BE2C (cell line): ENCODE measurements at regions not wholly inside any gene's neighbourhood (a gene's known extent, or its start where the extent isn't known, plus 50 kb on each side); places are given as distances from the start of the nearest gene placed in this dataset.
"Not testable (repeated sequence)": the region's sequence is repeated elsewhere in the genome, so short reads cannot be mapped to it uniquely, and the experiment has no call there.

Experiments
- DNase-seq: peaks from one replicate; pipeline ENCODE4 v3.0.0-alpha.2; 2020
- H3K27me3 ChIP-seq: fragments of 250-450 bp; sonication (Bioruptor Pico); 2 replicates; pipeline ENCODE4 v1.5.1; 2020; ENCODE audit warnings: mild to moderate bottlenecking
- H3K36me3 ChIP-seq: fragments of 250-450 bp; sonication (Bioruptor Pico); 2 replicates; pipeline ENCODE4 v1.5.1; 2020; ENCODE audit warnings: mild to moderate bottlenecking
- H3K4me1 ChIP-seq: fragments of 250-450 bp; sonication (Bioruptor Pico); 2 replicates; pipeline ENCODE4 v1.5.1; 2020
- H3K4me3 ChIP-seq: 2 replicates; pipeline ENCODE4 v1.5.1; 2011; ENCODE audit warnings: low read depth, low read length
- H3K9me3 ChIP-seq: fragments of 250-450 bp; sonication (Bioruptor Pico); 2 replicates; pipeline ENCODE4 v1.5.1; 2020
- CTCF ChIP-seq: IDR thresholded peaks from 2 replicates; pipeline ENCODE4 v1.5.1; 2012; ENCODE audit warnings: mild to moderate bottlenecking, low read depth, low read length

- Histone ChIP-seq H3K4me1 (no peaks in the 10 kb centered on the region), H3K9me3 (no peaks in the 10 kb centered on the region), H3K36me3 (no peaks in the 10 kb centered on the region), H3K4me3 (no peak overlapping the region), H3K27me3 (no peaks in the 10 kb centered on the region)
- no peak for DNase-seq
- TF ChIP-seq CTCF = no peak
These were observed 184.5 kb downstream of the RMST start for GRCh38 chr12:97647142-97647541.

GRCh38 chr12:97650242-97650641 lies 187.6 kb downstream of the RMST start:
- DNase-seq = no peak
- H3K4me3 ChIP-seq = no peak overlapping the region
- H3K36me3 ChIP-seq = no peaks in the 10 kb centered on the region
- no peaks in the 10 kb centered on the region for H3K27me3 ChIP-seq
- H3K9me3 ChIP-seq = no peaks in the 10 kb centered on the region
- TF ChIP-seq CTCF = no peak
- no peaks in the 10 kb centered on the region for H3K4me1 ChIP-seq

GRCh38 chr12:97656548-97656947 lies 193.9 kb downstream of the RMST start:
- not testable (repeated sequence) for H3K36me3 ChIP-seq, DNase-seq, H3K4me1 ChIP-seq, H3K27me3 ChIP-seq, H3K4me3 ChIP-seq, H3K9me3 ChIP-seq

GRCh38 chr12:97659117-97659880 lies 196.7 kb downstream of the RMST start:
- no peaks in the 10 kb centered on the region for H3K36me3 ChIP-seq
- no peaks in the 10 kb centered on the region for H3K9me3 ChIP-seq
- TF ChIP-seq CTCF = no peak
- H3K4me1 ChIP-seq = no peaks in the 10 kb centered on the region
- no peak for DNase-seq
- H3K27me3 ChIP-seq = no peaks in the 10 kb centered on the region
- H3K4me3 ChIP-seq = no peak overlapping the region

GRCh38 chr12:97666263-97666662 lies 203.7 kb downstream of the RMST start:
- Histone ChIP-seq H3K27me3 (no peaks in the 10 kb centered on the region), H3K36me3 (no peaks in the 10 kb centered on the region), H3K9me3 (no peaks in the 10 kb centered on the region), H3K4me1 (no peaks in the 10 kb centered on the region), H3K4me3 (no peak overlapping the region)
- DNase-seq = no peak
- TF ChIP-seq CTCF = no peak

GRCh38 chr12:97672870-97673269 lies 210.3 kb downstream of the RMST start:
- no peak for TF ChIP-seq CTCF
- Histone ChIP-seq H3K4me3 (no peak overlapping the region), H3K36me3 (no peaks in the 10 kb centered on the region), H3K27me3 (no peaks in the 10 kb centered on the region), H3K4me1 (no peaks in the 10 kb centered on the region), H3K9me3 (no peaks in the 10 kb centered on the region)
- no peak for DNase-seq
